HS-5 (cell line): ENCODE measurements at regions not wholly inside any gene's neighbourhood (a gene's known extent, or its start where the extent isn't known, plus 50 kb on each side); places are given as distances from the start of the nearest gene placed in this dataset.
"Not testable (repeated sequence)": the region's sequence is repeated elsewhere in the genome, so short reads cannot be mapped to it uniquely, and the experiment has no call there.

ENCODE experiments used
- DNase-seq: peaks from one replicate; pipeline ENCODE4 v3.0.0-alpha.2; 2012; ENCODE audit warnings: low read depth

DNA sequence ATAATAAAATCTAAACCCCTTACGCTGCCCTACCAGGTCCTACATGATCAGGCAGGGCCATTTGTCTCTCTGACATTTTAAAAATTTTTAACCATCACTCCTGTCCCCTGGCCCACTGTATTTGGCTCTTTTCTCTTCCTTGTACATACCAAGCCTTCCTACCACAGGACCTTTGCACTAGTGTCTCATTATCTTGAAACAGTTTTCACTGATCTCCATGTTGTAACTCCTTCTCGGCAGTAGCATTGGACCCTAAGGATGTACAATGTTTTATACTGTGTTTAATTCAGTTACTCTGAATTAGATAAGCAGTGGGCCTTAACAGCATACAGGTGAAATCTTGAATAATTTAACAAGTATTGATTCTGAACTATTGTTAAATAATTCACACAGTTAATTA is 330.7 kb downstream of the UTRN start:
- DNase-seq, result no peak

DNA sequence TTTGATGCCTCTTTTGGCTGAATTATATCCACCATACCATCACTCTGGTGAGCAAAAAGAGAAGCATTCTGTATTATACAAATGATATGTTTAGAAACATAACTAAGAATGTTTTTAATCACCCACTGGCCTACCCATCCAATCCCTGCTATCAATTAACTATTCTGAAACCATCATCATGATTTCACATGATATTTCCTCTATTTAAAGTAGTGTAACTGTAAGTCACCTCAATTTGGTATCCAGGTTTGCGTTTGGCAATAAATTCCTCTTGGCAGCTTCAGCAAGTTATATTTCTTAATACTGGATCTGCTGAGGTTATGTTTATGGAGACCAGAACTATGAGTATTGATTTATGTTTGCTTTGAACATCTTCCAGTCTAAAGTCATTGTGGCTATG is 332.1 kb downstream of the UTRN start:
- no peak for DNase-seq

DNA sequence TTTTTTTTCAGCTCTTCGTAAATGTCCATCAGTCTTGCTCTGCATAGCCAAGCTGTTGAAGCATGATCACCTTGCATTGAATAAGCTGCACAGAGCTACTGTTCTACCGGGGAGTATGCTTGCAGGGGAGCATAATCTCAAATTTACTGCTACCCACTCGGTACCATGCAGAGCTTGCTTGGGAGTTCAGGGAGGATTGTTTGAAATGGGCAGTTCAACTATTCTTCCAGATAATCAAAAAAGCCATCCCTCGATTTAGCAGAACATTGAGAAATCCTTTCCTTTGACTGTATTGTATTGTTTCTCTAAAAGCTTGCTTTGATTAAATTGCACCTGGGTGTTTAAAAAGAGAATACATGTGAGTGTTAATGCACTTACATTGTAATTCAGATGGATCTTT is 332.6 kb downstream of the UTRN start:
- DNase-seq, result no peak

DNA sequence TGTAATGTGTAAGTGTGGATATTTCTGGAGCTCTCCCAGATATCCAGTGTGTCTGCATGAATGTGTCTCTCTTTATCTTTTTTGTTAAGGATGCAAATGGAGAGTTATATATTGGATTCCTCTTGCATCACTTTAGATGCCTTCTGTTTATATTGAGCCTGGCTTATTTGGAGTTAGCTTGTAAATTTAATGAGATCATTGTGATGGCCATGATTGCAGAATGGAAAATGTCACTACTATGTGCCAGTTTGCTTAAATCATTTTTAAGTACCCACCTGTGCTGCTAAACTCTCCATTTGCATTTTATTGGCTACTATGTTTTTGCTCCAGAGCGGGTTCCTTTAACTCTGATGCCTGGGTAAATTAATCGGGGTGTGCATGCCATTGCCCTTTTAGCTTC is 334.8 kb downstream of the UTRN start:
- DNase-seq, result no peak

DNA sequence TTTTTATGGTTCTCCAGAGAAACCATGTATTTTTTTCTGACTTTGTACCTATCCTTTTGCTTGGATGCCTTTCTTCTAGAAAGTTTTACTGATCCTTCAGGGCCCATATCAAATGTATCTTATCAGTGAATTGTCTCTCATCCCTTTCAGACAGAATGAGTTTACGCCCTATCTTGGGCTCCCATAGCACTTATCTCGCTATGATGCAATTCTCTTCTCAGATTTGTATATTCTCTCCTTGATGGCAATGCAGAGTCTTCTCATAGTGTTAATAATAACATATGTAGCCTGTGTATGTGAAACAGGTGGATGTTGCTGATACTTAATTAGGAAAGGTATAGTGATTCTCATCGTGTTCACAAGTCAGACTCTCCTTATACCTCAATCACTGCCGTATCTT is 336.2 kb downstream of the UTRN start:
- DNase-seq, result no peak

DNA sequence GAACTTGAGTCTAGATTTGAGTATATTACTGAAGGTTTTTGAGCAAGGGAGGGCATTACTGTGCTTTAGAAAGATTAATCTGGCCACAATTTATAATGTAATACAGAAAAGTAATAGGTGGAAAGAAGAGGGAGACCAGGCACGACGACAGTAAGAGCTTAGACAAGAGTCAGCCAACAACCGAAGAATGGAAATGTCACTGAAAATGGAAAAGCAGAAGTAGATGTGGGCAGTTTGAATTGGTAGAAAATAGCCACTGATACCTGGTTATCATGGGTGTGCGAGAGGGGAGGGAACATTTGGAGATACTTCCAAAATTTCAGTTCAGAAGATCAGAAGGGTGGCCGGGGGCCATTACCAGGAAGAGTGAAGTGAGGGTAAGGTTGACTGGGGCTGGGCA is 339.1 kb downstream of the UTRN start:
- DNase-seq, result no peak

DNA sequence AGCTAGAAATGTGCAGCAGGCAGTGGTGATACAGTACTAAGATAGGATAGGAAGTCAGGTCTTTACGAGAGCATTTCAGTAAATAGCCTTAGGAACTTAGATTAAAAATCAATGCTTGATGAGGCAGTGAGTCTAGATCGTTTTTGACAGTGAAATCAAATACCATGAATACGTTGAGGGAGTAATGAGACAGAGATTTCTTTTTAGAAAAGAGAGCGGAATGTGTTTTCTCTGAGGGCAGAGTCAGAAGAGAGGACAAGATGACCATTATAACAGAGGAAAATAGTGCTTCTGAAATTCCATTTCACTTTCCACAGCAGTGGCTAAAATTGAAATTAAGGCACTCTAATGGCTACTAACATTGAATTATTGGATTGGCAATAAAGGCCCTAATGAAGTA is 339.6 kb downstream of the UTRN start:
- DNase-seq, result no peak

DNA sequence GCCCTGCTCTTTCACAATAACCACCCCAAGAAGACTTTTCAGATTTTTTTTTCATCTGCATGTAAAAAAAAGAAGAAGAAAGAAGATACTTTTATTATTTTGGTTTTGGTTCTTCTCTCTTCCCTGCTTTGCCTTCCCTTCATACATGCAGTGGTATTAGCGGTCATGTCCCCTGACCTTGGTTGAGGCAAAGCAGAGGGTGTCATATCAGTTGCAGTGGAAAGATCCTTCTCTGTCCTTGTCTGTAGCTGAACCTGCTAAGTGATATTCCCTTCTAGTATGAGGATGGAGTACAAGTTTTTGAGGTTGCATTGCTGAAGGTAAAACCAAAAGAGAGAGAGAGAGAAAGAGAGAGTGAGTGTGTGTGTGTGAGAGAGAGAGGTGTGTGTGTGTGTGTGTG is 345.7 kb downstream of the UTRN start:
- no peak for DNase-seq

DNA sequence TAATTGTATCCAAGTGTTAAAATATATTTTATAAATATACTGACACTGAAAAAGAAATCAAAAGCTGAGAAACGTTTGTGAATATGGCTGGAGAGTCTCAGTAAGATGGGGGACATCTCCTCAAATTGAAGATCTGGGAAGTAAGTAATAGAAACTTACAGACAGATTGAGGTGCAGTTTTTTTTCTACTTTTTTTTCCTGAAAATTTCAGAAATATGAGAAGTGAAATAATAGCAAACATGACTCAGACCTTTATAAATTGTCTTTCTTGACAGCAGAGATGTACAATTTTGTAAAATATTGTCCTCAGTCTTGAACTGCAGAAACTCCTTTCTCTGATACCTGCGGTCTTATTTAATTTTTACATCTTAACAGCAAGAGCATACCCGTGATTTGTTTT is 347.1 kb downstream of the UTRN start:
- DNase-seq, result no peak

DNA sequence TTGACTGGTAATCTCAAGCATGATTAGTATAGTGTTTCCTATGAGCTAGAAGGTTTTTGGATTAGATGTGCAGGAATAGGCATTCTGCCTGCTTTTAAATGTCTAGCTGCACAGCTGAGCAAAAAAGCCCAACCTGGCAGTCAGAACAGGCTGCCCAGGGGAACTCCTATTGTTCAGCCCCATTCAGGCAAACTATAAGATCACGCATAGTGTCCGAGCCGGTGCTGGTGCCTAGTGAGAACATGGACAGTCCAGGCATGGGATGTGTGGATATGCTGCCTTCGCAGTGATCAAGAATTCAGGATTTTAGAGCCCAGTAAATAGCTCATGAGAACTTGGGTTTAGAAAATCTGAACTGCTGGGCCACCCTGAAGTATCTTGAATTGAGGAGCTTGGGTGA is 348.8 kb downstream of the UTRN start:
- DNase-seq, result no peak

DNA sequence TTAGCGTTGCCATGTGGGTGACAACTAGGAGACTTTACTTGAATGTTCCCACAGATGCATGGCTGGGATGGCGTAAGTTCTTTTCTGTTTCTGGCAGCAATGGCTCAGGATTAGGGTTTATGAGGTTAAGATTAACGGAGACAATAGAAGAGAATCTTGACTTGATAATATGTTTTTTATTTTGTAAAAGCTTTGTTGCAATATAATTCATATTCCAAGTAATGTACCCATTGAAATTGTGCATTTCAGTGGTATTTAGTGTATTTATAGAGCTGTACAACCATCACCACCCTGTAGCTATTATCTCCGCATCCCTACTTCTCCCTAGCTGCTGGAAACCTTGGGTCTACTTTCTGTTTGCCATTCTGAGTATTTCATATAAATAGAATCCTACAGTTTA is 349.2 kb downstream of the UTRN start:
- DNase-seq, result no peak

DNA sequence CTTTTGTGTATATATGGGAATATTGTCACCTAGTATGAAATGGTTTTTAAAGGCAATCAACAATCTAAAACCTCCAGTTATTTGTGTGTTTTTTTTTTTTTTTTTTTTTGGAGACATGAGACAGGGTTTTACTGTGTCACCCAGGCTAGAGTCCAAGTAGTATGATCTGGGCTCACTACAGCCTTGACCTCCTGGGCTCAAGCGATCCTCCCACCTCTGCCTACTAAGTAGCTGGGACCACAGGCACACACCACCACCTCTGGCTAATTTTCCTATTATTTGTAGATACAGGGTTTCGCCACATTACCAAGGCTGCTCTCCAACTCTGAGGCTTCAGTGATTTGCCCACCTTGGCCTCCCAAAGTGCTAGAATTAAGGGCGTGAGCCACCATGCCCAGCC is 349.9 kb downstream of the UTRN start:
- no peak for DNase-seq

DNA sequence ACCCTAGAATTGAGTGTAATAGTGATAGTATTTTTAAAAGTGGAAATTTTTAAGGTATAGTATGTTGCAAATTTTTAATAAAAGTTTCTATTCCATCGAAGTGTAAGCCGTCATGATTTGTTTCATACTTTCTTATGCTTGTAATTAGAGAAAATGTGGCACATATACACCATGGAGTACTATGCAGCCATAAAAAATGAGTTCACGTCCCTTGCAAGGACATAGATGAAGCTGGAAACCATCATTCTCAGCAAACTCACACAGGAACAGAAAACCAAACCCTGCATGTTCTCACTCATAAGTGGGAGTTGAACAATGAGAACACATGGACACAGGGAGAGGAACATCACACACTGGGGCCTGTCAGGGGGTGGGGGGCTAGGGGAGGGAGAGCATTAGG is 350.9 kb downstream of the UTRN start:
- not testable (repeated sequence) for DNase-seq

DNA sequence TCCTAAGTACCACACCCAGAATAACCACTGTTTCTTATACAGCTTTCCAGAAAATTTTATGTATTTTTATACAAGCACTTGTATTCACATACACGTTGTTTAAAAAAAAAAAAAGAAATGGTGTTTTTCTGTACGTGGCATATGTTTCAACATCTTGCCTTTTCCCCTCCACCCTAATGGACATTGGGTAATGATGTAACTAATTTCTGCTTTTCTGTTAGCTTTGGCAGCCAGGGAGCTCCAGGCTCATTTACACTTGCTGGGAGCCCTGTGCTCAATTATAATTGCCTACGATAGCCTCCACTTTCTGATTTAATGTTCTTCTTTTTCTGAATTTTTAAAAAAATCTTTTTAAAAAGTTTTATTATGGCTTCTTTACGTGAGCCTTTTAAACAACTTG is 352.4 kb downstream of the UTRN start:
- DNase-seq, result no peak

DNA sequence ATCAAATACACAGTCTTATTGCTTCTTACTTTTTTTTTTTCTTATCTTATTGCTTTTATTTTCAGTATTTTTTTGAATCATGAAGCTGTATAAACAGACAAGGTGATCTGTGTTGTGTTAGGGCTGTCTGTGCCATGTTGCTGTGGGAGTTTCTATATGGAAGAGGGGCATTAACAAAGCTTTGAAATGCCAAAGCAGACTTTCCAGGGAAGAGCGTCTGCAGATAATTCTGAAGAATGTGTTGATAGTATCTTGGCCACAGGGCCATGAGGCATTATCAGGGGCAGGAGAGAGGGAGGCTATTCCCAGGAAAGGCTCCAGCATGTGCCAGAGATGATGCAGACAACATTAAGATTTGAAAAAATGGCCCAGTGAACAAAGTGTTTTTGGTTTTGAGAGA is 354.5 kb downstream of the UTRN start:
- DNase-seq, result no peak

DNA sequence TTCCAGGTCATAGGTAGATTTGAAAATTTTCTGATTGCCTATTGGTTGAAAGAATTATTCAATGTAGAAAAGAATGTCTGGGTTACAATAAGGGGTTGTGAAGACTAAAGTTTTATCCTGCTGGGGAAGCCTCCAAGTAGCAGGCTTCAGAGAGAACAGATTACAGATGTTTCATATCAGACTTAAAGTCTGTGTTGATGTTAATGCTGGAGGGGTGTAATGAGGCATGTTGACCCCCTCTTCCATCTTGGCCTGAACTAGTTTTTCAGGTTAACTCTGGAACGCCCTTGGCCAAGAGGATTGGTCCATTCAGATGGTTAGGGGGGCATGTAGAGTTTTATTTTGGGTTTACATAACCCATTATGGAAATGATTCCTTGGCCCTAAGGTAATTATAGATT is 356.2 kb downstream of the UTRN start:
- DNase-seq, result no peak

DNA sequence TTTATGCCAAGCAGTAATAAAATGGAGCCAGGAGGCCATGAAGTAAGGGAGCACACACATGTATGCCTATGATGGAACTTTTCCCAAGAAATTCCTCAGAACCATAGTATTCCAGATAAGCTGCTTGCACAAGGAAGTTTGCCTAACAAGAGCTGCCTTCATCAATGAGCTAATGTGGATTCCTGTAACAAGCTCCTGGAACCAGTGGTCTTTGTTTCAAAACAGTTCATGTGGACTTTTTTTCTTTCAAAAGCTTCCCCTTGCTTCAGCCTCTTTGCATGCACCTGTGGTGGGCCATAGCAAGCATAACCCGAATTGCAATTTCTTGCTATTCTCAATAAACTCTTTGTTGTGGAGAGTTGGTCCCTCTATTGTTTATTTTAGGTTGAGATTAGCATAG is 359.6 kb downstream of the UTRN start:
- no peak for DNase-seq

DNA sequence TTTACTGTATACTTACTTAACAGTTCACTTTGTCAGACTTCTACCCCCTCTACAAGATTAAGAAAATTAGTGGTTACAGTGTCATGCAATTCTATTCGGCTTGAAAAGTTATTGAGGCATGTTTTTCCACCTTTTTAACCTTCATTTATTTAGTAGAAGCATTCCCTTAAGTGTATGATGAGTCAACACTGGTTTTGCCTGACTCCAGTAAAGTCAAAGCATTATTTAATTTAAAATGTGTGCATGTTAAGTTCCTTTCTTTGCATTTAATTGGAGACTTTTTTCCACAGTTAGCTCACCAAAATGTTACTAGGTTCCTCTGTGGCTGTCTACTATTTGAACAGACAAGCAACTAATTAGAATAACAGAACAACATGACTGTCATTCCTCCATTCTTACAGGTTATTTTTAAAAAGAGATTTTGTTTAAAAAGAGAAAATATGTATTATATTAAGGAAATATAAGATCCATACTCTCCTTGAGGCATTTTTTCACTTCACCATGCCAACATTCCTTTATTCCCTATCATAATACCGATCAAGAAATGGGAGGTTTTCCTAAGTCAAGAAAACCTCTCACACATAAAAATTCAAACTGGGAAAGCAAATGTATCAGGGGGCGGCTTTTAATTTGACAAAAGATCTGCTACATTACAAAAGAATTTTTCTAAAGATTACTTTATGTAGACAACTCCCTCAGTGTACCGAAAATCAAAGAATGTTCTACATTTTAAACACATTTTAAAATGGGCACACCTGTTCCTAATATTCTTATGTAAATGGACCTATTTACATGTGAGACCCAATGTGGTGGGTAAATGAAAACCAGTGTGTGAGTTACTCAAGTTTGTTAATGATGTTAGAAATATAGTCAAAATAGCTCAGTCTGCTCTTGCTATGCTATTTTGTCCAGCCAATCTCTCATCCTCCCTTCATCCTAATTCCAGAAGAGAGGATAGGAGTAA is 361.2 kb downstream of the UTRN start:
- no peak for DNase-seq

DNA sequence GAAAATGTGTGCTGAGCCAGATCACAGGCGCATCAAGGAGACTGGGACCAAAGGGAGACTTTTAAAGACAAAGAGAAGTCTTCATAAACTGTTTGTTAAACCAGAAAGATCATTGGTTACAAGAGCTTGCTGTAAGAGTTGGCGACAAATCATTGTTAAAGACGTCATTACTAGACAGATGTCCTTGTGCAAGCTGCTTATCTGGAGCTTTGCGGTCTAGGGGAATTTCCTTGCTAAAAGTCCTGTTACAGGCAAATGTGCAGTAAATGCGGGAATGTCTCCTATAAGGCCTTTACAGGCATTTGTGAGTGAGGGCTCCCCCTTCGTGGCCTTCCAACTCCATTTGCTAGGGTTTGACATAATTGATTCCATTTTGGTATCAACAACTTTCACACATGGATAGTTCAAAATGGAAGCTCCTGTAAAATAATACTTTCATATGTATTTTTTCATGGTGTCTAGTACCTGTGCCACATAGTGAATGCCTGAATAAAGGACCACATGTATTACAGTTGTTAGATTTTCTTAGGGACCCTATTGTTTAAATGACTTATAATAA is 362.4 kb downstream of the UTRN start:
- no peak for DNase-seq

DNA sequence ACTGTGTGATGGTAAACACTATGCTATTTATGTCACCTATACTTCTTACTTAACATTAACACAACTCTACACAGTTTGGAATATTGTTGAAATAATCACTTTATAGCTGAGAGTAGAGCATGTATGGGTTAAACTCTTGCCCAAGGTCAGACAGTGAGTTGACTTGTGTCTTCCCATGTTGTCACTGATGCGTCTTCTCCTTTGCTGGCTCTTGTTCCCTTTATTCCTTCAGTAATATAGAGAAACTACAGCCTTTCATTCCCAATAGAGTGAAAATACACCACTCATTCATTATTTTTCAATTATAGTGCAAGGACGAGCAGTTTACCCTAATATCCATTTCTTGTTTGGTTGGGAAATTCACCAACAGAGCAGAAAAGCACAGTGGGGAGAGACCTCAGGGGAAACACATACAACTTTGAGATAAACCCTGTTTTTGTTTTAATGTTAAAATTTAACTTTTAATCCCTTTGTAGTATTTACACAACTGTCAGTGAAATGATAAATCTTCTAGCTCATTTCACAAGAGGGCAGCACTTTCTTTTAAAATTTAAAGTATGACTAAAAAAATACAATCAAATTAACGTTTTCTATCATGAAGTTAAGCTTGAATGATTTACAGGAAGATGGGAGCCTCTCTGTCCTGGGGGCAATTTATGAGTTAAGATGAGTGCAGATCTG is 363.0 kb downstream of the UTRN start:
- no peak for DNase-seq

DNA sequence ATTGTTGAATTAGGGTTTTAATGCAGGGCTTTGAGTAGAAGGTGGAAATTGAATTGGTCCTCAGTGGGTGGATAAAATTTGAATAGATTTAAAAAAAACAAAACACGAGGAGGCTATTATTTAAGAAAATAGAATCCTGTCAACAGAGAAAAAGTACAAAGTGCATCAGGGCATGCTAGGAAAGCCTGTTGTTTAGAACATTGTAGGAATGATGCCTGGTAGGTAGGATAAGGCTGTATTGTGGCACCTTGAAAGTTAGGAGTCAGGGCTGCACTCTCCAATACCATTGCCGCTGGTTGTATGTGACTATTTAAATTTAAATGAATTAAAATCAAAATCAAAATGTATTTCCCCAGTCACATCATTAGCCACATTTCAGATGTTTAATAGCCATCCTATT is 363.9 kb downstream of the UTRN start:
- no peak for DNase-seq

DNA sequence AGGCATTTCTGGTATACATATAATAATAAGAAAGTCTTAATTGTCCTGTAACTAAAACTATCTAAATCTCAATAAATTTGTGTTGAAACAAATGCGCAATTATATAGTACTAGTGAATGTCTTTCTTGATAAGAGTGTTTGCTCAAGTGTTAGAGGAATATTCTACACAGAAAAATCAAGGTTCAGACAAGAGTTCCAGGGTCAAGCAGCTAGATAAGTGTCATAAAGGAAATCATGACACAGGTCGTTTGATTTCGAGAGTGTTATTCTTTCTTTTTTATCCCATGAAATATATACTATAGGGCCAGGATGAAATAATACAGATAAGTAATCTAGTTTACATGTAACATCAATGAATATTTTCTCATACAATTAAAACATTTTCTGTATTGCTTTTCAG is 366.1 kb downstream of the UTRN start:
- no peak for DNase-seq

DNA sequence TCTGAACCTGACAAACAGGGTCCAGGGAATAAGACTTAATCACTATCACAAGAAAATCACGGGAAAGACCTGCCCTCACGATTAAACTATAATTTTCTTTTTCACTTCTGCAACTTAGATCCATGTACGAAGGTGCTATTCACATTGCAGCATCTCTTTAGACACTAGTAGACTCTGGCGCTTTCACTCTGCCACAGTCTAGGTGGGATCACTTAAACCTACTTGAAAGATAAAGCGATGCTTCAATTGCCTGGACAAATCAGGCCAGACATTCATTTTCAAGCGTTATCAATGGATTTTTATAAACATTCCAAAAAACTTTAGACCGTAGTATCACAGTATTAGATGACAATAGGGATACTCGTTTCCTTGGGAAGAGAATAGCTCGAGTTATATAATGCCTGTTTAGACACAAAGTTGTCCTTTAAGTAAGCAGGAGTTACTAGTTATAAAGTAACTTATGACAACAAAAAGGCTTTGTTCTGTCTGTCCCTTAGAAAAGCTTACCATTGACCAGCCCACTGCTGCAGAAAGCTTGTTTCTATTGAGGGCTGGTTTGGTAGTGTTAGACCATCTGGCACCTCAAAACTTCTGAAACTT is 367.3 kb downstream of the UTRN start:
- no peak for DNase-seq
